Endothelial cell of umbilical vein (primary cell): ENCODE measurements at regions not wholly inside any gene's neighbourhood (a gene's known extent, or its start where the extent isn't known, plus 50 kb on each side); places are given as distances from the start of the nearest gene placed in this dataset.
"Not testable (repeated sequence)": the region's sequence is repeated elsewhere in the genome, so short reads cannot be mapped to it uniquely, and the experiment has no call there.

ENCODE experiments used
- BruUV-seq: library from RNA; stranded (reverse); fragments of 400-500 nt; replicated peaks from 2 replicates; lab custom pipeline; 2021; lab: Mats Ljungman, UMichigan
- CTCF ChIA-PET: fragments of 300-600, 350-600 bp; sonication (Branson Sonifier 250); formaldehyde crosslinking; loops from one replicate; lab custom pipeline; 2021; ENCODE audit warnings: antibody characterized with exemption, inconsistent platforms; lab: Charles Lee
- POLR2A ChIA-PET: fragments of 300-600, 350-600 bp; sonication (Branson Sonifier 250); formaldehyde crosslinking; loops from one replicate; lab custom pipeline; 2021; ENCODE audit warnings: antibody characterized with exemption, inconsistent platforms; lab: Charles Lee
- DNase-seq: peaks from one replicate; pipeline ENCODE4 v3.0.0-alpha.2; 2011; ENCODE audit warnings: low read depth, low spot score
- FAIRE-seq: peaks from 2 replicates; lab custom pipeline; 2011; peaks lifted over from hg19 to GRCh38; lab: Jason Lieb, UNC
- H2AFZ ChIP-seq: 2 replicates; pipeline ENCODE4 v1.6.0; 2012; ENCODE audit warnings: low read depth, low read length, control low read depth, inconsistent platforms
- H3K27ac ChIP-seq: 2 replicates; pipeline ENCODE4 v1.5.1; 2011; ENCODE audit warnings: low read depth, mild to moderate bottlenecking, control low read depth, low read length, moderate library complexity; ENCODE audit not compliant: insufficient read depth
- H3K27me3 ChIP-seq, 2 experiments: 2 replicates each; pipeline versions ENCODE4 v1.6.0 to v1.6.1; 2011; ENCODE audit warnings: low read length in 2 of 2, mixed read lengths in 1 of 2; ENCODE audit not compliant: control insufficient read depth in 2 of 2, insufficient read depth in 2 of 2
- H3K36me3 ChIP-seq, 2 experiments: 2 replicates in 1 of 2; 3 replicates in 1 of 2; pipeline ENCODE4 v1.5.1; 2011; ENCODE audit warnings: low read length in 2 of 2, mild to moderate bottlenecking in 1 of 2, moderate library complexity in 1 of 2; ENCODE audit not compliant: control insufficient read depth in 2 of 2, insufficient read depth in 2 of 2; ENCODE audit errors: extremely low read depth in 1 of 2
- H3K4me1 ChIP-seq: 3 replicates; pipeline ENCODE4 v1.5.1; 2011; ENCODE audit warnings: mild to moderate bottlenecking, low read length; ENCODE audit not compliant: control insufficient read depth, insufficient read depth; ENCODE audit errors: extremely low read depth
- H3K4me2 ChIP-seq: 2 replicates; pipeline ENCODE4 v1.6.1; 2011; ENCODE audit warnings: low read length, control low read depth, mixed read lengths; ENCODE audit not compliant: insufficient read depth
- H3K4me3 ChIP-seq, 3 experiments: fragments of 200-600 bp in 1 of 3; sonication (generic), shearing (Covaris generic) in 1 of 3; replicated peaks in 1 of 3; 2 replicates each; pipeline ENCODE4 v1.5.1; 2011 to 2016; ENCODE audit warnings: control low read depth in 3 of 3, low read length in 3 of 3, mild to moderate bottlenecking in 2 of 3, inconsistent platforms in 1 of 3, low read depth in 1 of 3, moderate library complexity in 1 of 3; ENCODE audit not compliant: insufficient read depth in 1 of 3
- H3K79me2 ChIP-seq: 2 replicates; pipeline ENCODE4 v1.6.0; 2012; ENCODE audit warnings: low read length, inconsistent platforms; ENCODE audit not compliant: control insufficient read depth, insufficient read depth
- H3K9ac ChIP-seq: replicated peaks from 2 replicates; pipeline ENCODE3; 2011; ENCODE audit warnings: low read length, control low read depth; ENCODE audit not compliant: insufficient read depth; ENCODE audit errors: extremely low read depth
- H3K9me1 ChIP-seq: replicated peaks from 3 replicates; pipeline ENCODE4 v1.6.0; 2011; ENCODE audit warnings: mild to moderate bottlenecking, low read length; ENCODE audit not compliant: control insufficient read depth, insufficient read depth; ENCODE audit errors: extremely low read depth
- H3K9me3 ChIP-seq: replicated peaks from 2 replicates; pipeline ENCODE4 v1.5.1; 2012; ENCODE audit warnings: low read length, inconsistent platforms; ENCODE audit not compliant: control insufficient read depth, insufficient read depth
- H4K20me1 ChIP-seq: replicated peaks from 2 replicates; pipeline ENCODE3; 2011; ENCODE audit warnings: mild to moderate bottlenecking, low read length; ENCODE audit not compliant: control insufficient read depth, insufficient read depth; ENCODE audit errors: extremely low read depth
- EZH2 ChIP-seq: IDR thresholded peaks from 2 replicates; pipeline ENCODE4 v1.6.1; 2012; ENCODE audit warnings: borderline replicate concordance, low read depth, mild to moderate bottlenecking, moderate library complexity, low read length, inconsistent platforms; ENCODE audit not compliant: severe bottlenecking
- FOS ChIP-seq: IDR thresholded peaks from 2 replicates; pipeline ENCODE4 v1.6.1; 2011; ENCODE audit warnings: mild to moderate bottlenecking, low read length, moderate library complexity, borderline replicate concordance; ENCODE audit not compliant: insufficient read depth
- GATA2 ChIP-seq: IDR thresholded peaks from 2 replicates; pipeline ENCODE4 v1.7.0; 2011; ENCODE audit warnings: low read depth, mild to moderate bottlenecking, moderate library complexity, mixed read lengths, low read length; ENCODE audit not compliant: insufficient read length, insufficient read depth
- JUN ChIP-seq: IDR thresholded peaks from 2 replicates; pipeline ENCODE4 v1.6.1; 2011; ENCODE audit warnings: borderline replicate concordance, low read depth; ENCODE audit not compliant: insufficient read length, insufficient read depth
- MYC ChIP-seq: IDR thresholded peaks from one replicate; pipeline ENCODE4 v1.6.1; 2011; ENCODE audit warnings: mild to moderate bottlenecking, low read depth, low read length
- POLR2A ChIP-seq: IDR thresholded peaks from 2 replicates; pipeline ENCODE4 v1.6.1; 2012; ENCODE audit warnings: low read depth, mild to moderate bottlenecking, control low read depth, low read length
- POLR2AphosphoS5 ChIP-seq: IDR thresholded peaks from 2 replicates; pipeline ENCODE4 v1.6.1; 2012; ENCODE audit warnings: low read depth, mild to moderate bottlenecking, control low read depth, low read length, moderate library complexity; ENCODE audit not compliant: insufficient read depth
- dilution Hi-C: fragments of 300-500 bp; cut with MboI; formaldehyde crosslinking; loops from one replicate; pipeline ENCODE4 v1.15.0; 2019; ENCODE audit warnings: low sequenced_read_pairs; ENCODE audit not compliant: extremely low pct_ligation_motif_present
- intact Hi-C: fragments of 100-400 bp; cut with micrococcal nuclease; formaldehyde crosslinking; loops from one replicate; pipeline ENCODE4 v1.10.0; 2022
- TF ChIP-seq, protein P1 (sequence below), 2 donors: IDR thresholded peaks; 1 replicate in 1 of 2; 2 replicates in 1 of 2; pipeline ENCODE4 v1.5.1; 2011; ENCODE audit warnings: low read length in 2 of 2, mild to moderate bottlenecking in 2 of 2, moderate library complexity in 2 of 2, control low read depth in 1 of 2, inconsistent platforms in 1 of 2, low read depth in 1 of 2; ENCODE audit not compliant: insufficient read depth in 1 of 2; ENCODE audit errors: extremely low read depth in 1 of 2
- TF ChIP-seq, protein P2 (sequence below): IDR thresholded peaks from 2 replicates; pipeline ENCODE4 v1.6.1; 2011; ENCODE audit not compliant: insufficient read depth, insufficient read length

DNA sequence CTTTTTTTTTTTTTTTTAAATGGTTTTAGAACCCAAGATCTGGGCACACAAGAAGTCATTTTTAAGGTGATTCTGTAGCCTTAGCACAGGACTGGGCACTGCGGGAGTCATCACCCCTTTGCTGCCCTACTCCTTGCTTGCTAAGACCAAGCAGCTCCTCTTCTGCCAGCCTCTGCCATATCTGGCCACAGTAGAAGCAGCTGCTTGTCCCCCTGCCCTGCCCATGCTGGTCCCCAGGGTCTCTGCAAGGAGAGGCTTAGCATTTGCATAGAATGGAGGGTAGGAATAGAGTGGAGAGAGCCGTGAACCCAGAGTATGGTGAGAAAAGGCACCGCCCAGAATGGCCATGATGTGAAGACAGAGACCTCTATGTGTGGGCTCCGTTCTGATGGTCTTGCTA, 109.3 kb downstream of the ADRA2C start:
- H3K9me1 ChIP-seq, result no peaks in the 10 kb centered on the region
- no TSS peak for BruUV-seq
- H3K27me3 ChIP-seq, result peaks cover 25 to 28% of the 10 kb centered on the region in 2 experiments
- H3K4me3 ChIP-seq, result no peak overlapping the region
- TF ChIP-seq POLR2A (no peak), EZH2 (no peak), MYC (no peak), POLR2AphosphoS5 (no peak), FOS (no peak), GATA2 (no peak), JUN (no peak)
- TF ChIP-seq, protein P1, sequence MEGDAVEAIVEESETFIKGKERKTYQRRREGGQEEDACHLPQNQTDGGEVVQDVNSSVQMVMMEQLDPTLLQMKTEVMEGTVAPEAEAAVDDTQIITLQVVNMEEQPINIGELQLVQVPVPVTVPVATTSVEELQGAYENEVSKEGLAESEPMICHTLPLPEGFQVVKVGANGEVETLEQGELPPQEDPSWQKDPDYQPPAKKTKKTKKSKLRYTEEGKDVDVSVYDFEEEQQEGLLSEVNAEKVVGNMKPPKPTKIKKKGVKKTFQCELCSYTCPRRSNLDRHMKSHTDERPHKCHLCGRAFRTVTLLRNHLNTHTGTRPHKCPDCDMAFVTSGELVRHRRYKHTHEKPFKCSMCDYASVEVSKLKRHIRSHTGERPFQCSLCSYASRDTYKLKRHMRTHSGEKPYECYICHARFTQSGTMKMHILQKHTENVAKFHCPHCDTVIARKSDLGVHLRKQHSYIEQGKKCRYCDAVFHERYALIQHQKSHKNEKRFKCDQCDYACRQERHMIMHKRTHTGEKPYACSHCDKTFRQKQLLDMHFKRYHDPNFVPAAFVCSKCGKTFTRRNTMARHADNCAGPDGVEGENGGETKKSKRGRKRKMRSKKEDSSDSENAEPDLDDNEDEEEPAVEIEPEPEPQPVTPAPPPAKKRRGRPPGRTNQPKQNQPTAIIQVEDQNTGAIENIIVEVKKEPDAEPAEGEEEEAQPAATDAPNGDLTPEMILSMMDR (IDR thresholded peaks at IDR 0.05; ENCODE audit: extremely low read depth in 1 of 2, insufficient read depth in 1 of 2, low read depth in 1 of 2, low read length in 2 of 2), result no peak
- TF ChIP-seq, protein P2, sequence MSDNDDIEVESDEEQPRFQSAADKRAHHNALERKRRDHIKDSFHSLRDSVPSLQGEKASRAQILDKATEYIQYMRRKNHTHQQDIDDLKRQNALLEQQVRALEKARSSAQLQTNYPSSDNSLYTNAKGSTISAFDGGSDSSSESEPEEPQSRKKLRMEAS, result no peak
- H3K4me2 ChIP-seq, result no peak overlapping the region
- no peak for FAIRE-seq
- no peaks in the 10 kb centered on the region for H4K20me1 ChIP-seq
- ChIA-PET POLR2A (no interaction called here), CTCF (no interaction called here)
- H3K79me2 ChIP-seq, result no peaks in the 10 kb centered on the region
- no peak overlapping the region for H3K9ac ChIP-seq
- H3K27ac ChIP-seq, result no peak overlapping the region
- H3K36me3 ChIP-seq, result no peaks in the 10 kb centered on the region
- dilution Hi-C loops (no loop called here), intact Hi-C loops (no loop called here)
- no peak for DNase-seq
- no peak overlapping the region for H2AFZ ChIP-seq
- H3K9me3 ChIP-seq, result no peaks in the 10 kb centered on the region
- H3K4me1 ChIP-seq, result no peaks in the 10 kb centered on the region

DNA sequence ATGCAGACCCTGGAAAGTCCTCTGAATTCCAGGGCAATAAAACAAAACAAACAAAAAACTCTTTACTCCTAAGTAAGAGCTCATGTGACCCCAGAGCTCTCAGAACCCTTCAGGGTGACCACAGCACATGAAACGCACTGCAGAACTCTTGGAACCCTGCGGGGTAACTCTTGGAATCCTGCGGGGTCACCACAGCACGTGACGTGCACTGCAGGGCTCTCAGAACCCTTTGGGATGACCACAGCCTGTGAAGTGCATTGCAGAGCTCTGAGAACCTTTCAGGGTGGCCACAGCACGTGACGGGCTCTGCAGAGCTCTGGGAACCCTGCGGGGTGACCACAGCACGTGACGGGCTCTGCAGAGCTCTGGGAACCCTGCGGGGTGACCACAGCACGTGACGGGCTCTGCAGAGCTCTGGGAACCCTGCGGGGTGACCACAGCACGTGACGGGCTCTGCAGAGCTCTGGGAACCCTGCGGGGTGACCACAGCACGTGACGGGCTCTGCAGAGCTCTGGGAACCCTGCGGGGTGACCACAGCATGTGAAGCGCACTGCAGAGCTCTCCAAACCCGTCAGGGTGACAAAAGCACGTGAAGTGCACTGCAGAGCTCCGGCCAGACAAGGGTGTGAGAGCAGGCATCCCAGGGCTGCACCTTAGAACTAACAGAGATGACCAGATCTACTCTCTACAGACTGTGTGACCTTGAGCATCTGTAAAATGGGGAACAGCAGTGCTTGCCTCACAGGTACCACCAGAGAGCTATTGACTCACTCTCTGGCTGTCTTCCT, 110.1 kb downstream of the ADRA2C start:
- CTCF ChIA-PET, DNase-seq, H2AFZ ChIP-seq, H3K4me2 ChIP-seq, H3K36me3 ChIP-seq, intact Hi-C loops, POLR2A ChIA-PET, dilution Hi-C loops, H3K9ac ChIP-seq, H3K27ac ChIP-seq, H3K4me3 ChIP-seq, FAIRE-seq, BruUV-seq, H3K4me1 ChIP-seq, H3K9me1 ChIP-seq, H3K79me2 ChIP-seq, H3K9me3 ChIP-seq, H4K20me1 ChIP-seq: not testable (repeated sequence)
- peaks cover 20 to 24% of the 10 kb centered on the region in 2 experiments for H3K27me3 ChIP-seq
